IMR-90 (cell line): ENCODE measurements at regions not wholly inside any gene's neighbourhood (a gene's known extent, or its start where the extent isn't known, plus 50 kb on each side); places are given as distances from the start of the nearest gene placed in this dataset.

Experiments used
- ATAC-seq: fragments of 200-7000 bp; cut with Tn5 transposase; 2 replicates; pipeline ENCODE4 v1.9.1; 2020; ENCODE audit warnings: low read depth, mild to moderate bottlenecking, moderate library complexity
- BruUV-seq: library from RNA; stranded (reverse); fragments of 400-500 nt; replicated peaks from 2 replicates; lab custom pipeline; 2021; lab: Mats Ljungman, UMichigan
- CTCF ChIA-PET: fragments of 300-600 bp; formaldehyde crosslinking; extraction: SDS; loops from one replicate; lab custom pipeline; 2021; ENCODE audit warnings: antibody characterized with exemption; lab: Yijun Ruan, JAX
- POLR2A ChIA-PET: fragments of 300-600 bp; sonication (Branson Sonifier 250); formaldehyde crosslinking; loops from one replicate; lab custom pipeline; 2022; ENCODE audit warnings: antibody characterized with exemption; ENCODE audit not compliant: unreplicated experiment; lab: Charles Lee
- DNase-seq: peaks from one replicate; pipeline ENCODE4 v3.0.0; 2013
- H2AFZ ChIP-seq: replicated peaks from 2 replicates; pipeline ENCODE3; 2013; ENCODE audit warnings: low read length, mild to moderate bottlenecking; ENCODE audit not compliant: poor library complexity
- H2AK5ac ChIP-seq: 2 replicates; pipeline ENCODE4 v1.6.1; 2013; ENCODE audit warnings: low read depth, low read length, inconsistent platforms
- H2AK9ac ChIP-seq: replicated peaks from 2 replicates; pipeline ENCODE3; 2013; ENCODE audit warnings: mild to moderate bottlenecking, low read depth, low read length, moderate library complexity; ENCODE audit not compliant: poor library complexity
- H2BK120ac ChIP-seq: 2 replicates; pipeline ENCODE4 v1.6.1; 2013; ENCODE audit warnings: low read depth, low read length, inconsistent platforms
- H2BK15ac ChIP-seq: 3 replicates; pipeline ENCODE4 v1.6.1; 2013; ENCODE audit warnings: low read depth, low read length, inconsistent platforms
- H2BK20ac ChIP-seq: 2 replicates; pipeline ENCODE4 v1.6.1; 2013; ENCODE audit warnings: low read depth, mild to moderate bottlenecking, inconsistent platforms, low read length, moderate library complexity
- H2BK5ac ChIP-seq: 2 replicates; pipeline ENCODE4 v1.6.1; 2013; ENCODE audit warnings: mild to moderate bottlenecking, low read depth, low read length, inconsistent platforms; ENCODE audit not compliant: poor library complexity, severe bottlenecking
- H3K14ac ChIP-seq: replicated peaks from 2 replicates; pipeline ENCODE4 v1.6.1; 2013; ENCODE audit warnings: low read depth, low read length, inconsistent platforms
- H3K18ac ChIP-seq: 2 replicates; pipeline ENCODE4 v1.6.1; 2013; ENCODE audit warnings: low read depth, low read length, control low read depth
- H3K23ac ChIP-seq: 2 replicates; pipeline ENCODE4 v1.6.1; 2013; ENCODE audit warnings: low read depth, low read length, inconsistent platforms
- H3K27ac ChIP-seq: 2 replicates; pipeline ENCODE4 v1.5.1; 2013; ENCODE audit warnings: mild to moderate bottlenecking, control low read depth, low read length; ENCODE audit not compliant: insufficient read depth
- H3K27me3 ChIP-seq: 2 replicates; pipeline ENCODE4 v1.6.1; 2013; ENCODE audit warnings: low read length; ENCODE audit not compliant: control insufficient read depth, insufficient read depth
- H3K36me3 ChIP-seq: 2 replicates; pipeline ENCODE4 v1.6.1; 2013; ENCODE audit warnings: low read length, mixed read lengths; ENCODE audit not compliant: control insufficient read depth, insufficient read depth
- H3K4ac ChIP-seq: 2 replicates; pipeline ENCODE4 v1.6.1; 2013; ENCODE audit warnings: low read depth, low read length, inconsistent platforms
- H3K4me1 ChIP-seq: 2 replicates; pipeline ENCODE4 v1.6.1; 2013; ENCODE audit warnings: low read length, mixed read lengths; ENCODE audit not compliant: control insufficient read depth, insufficient read depth
- H3K4me2 ChIP-seq: 2 replicates; pipeline ENCODE4 v1.6.1; 2013; ENCODE audit warnings: low read depth, mild to moderate bottlenecking, control low read depth, low read length, moderate library complexity
- H3K4me3 ChIP-seq: 2 replicates; pipeline ENCODE4 v1.5.1; 2013; ENCODE audit warnings: low read depth, mild to moderate bottlenecking, control low read depth, low read length, moderate library complexity; ENCODE audit not compliant: insufficient read depth
- H3K56ac ChIP-seq: 2 replicates; pipeline ENCODE4 v1.6.1; 2013; ENCODE audit warnings: low read length, inconsistent platforms; ENCODE audit not compliant: insufficient read depth; ENCODE audit errors: extremely low read depth
- H3K79me1 ChIP-seq, 2 experiments: 2 replicates each; pipeline ENCODE4 v1.6.1; 2013; ENCODE audit warnings: low read length in 2 of 2, inconsistent platforms in 1 of 2, low read depth in 1 of 2
- H3K9ac ChIP-seq: 2 replicates; pipeline ENCODE4 v1.6.1; 2013; ENCODE audit warnings: low read depth, low read length, control low read depth
- H3K9me1 ChIP-seq: 2 replicates; pipeline ENCODE4 v1.6.1; 2013; ENCODE audit warnings: low read length, inconsistent platforms; ENCODE audit not compliant: insufficient read depth
- H3K9me3 ChIP-seq: 2 replicates; pipeline ENCODE4 v1.6.1; 2013; ENCODE audit warnings: low read length; ENCODE audit not compliant: control insufficient read depth, insufficient read depth
- H4K20me1 ChIP-seq: 2 replicates; pipeline ENCODE4 v1.6.1; 2013; ENCODE audit warnings: low read length, inconsistent platforms; ENCODE audit not compliant: insufficient read depth
- H4K5ac ChIP-seq: 2 replicates; pipeline ENCODE4 v1.6.1; 2013; ENCODE audit warnings: mild to moderate bottlenecking, low read depth, low read length, control low read depth
- H4K8ac ChIP-seq, 2 experiments: 2 replicates each; pipeline ENCODE4 v1.6.1; 2013; ENCODE audit warnings: low read depth in 2 of 2, low read length in 2 of 2, control low read depth in 1 of 2, inconsistent platforms in 1 of 2
- H4K91ac ChIP-seq: 2 replicates; pipeline ENCODE4 v1.6.1; 2013; ENCODE audit warnings: low read depth, low read length, inconsistent platforms; ENCODE audit not compliant: insufficient read depth
- BHLHE40 ChIP-seq: fragments of 150-350 bp; IDR thresholded peaks from 2 replicates; pipeline ENCODE4 v1.6.1; 2016; ENCODE audit warnings: mild to moderate bottlenecking, low read depth, low read length
- CEBPB ChIP-seq: IDR thresholded peaks from 2 replicates; pipeline ENCODE4 v1.6.1; 2012; ENCODE audit warnings: low read depth, low read length, improper control_type of control experiment
- POLR2A ChIP-seq: IDR thresholded peaks from 2 replicates; pipeline ENCODE4 v1.6.1; 2012; ENCODE audit warnings: mild to moderate bottlenecking, low read depth, low read length
- WGBS, 2 experiments: methylation state at CpG; one replicate each; pipeline versions ENCODE4 v1.1.5 to v1.1.7; 2013; ENCODE audit warnings: missing lambda C conversion rate in 2 of 2; ENCODE audit not compliant: insufficient read length in 1 of 2; ENCODE audit errors: extremely low coverage in 2 of 2; 5-methylcytosine and 5-hydroxymethylcytosine counted together
- dilution Hi-C: fragments of 300-500 bp; cut with HindIII; formaldehyde crosslinking; loops from one replicate; pipeline ENCODE4 v1.14.3; 2018; ENCODE audit warnings: low sequenced_read_pairs; ENCODE audit not compliant: unreplicated experiment
- in situ Hi-C: fragments of 300-500 bp; cut with MboI; formaldehyde crosslinking; loops from 3 replicates; pipeline ENCODE4 v1.14.3; 2019; ENCODE audit warnings: low sequenced_read_pairs, inconsistent platforms, mixed read lengths
- intact Hi-C: fragments of 100-400 bp; cut with micrococcal nuclease; formaldehyde crosslinking; loops from 2 replicates; pipeline ENCODE4 v1.10.0; 2022

- no peak overlapping the region for H2AFZ ChIP-seq
- no peak overlapping the region for H2BK15ac ChIP-seq
- H2AK5ac ChIP-seq: no peak overlapping the region
- H3K4ac ChIP-seq: no peak overlapping the region
- H2BK20ac ChIP-seq: no peak overlapping the region
- H2AK9ac ChIP-seq: no peak overlapping the region
- H4K8ac ChIP-seq: no peak overlapping the region
- H2BK5ac ChIP-seq: no peak overlapping the region
- ChIA-PET CTCF (no interaction called here), POLR2A (no interaction called here)
- H4K5ac ChIP-seq: no peak overlapping the region
- H3K4me1 ChIP-seq: no peaks in the 10 kb centered on the region
- no peak overlapping the region for H4K91ac ChIP-seq
- DNase-seq (no peak), ATAC-seq (no peak)
- H3K9ac ChIP-seq: no peak overlapping the region
- H3K36me3 ChIP-seq: no peaks in the 10 kb centered on the region
- intact Hi-C loops (no loop called here), dilution Hi-C loops (no loop called here), in situ Hi-C loops (no loop called here)
- no TSS peak for BruUV-seq
- no peaks in the 10 kb centered on the region for H3K79me1 ChIP-seq
- H3K56ac ChIP-seq: no peak overlapping the region
- H3K9me1 ChIP-seq: no peaks in the 10 kb centered on the region
- TF ChIP-seq CEBPB (peak; percentile 25; the same call in 1 of the 2 replicates), POLR2A (no peak), BHLHE40 (no peak)
- WGBS, 2 experiments: 100% methylated on average over 2 of the region's 3 CpGs; no CpG with 5 or more reads in 1 of the 2 experiments
- no peak overlapping the region for H3K27ac ChIP-seq
- no peak overlapping the region for H3K4me2 ChIP-seq
- no peak overlapping the region for H2BK120ac ChIP-seq
- no peak overlapping the region for H3K23ac ChIP-seq
- no peak overlapping the region for H3K4me3 ChIP-seq
- no peak overlapping the region for H3K18ac ChIP-seq
- H3K14ac ChIP-seq: no peak overlapping the region
- no peaks in the 10 kb centered on the region; the same call in 1 of the 2 replicates for H3K9me3 ChIP-seq
- no peaks in the 10 kb centered on the region; the same call in 1 of the 2 replicates for H3K27me3 ChIP-seq
- no peaks in the 10 kb centered on the region for H4K20me1 ChIP-seq
Observed at GRCh38 chr2:167749016-167749415, 498.4 kb downstream of the STK39 start.
